SK-MEL-5 (cell line): ENCODE measurements at regions not wholly inside any gene's neighbourhood (a gene's known extent, or its start where the extent isn't known, plus 50 kb on each side); places are given as distances from the start of the nearest gene placed in this dataset.
A peak's percentile ranks its signal among the peaks of the same experiment; 100 is the strongest.
"Not testable (repeated sequence)": the region's sequence is repeated elsewhere in the genome, so short reads cannot be mapped to it uniquely, and the experiment has no call there.

ENCODE experiments used
- DNase-seq: peaks from one replicate; pipeline ENCODE4 v3.0.0-alpha.2; 2016; ENCODE audit warnings: low read depth, low spot score
- in situ Hi-C: cut with HindIII; loops from 2 replicates; pipeline ENCODE4 v1.10.0; 2016; ENCODE audit warnings: low sequenced_read_pairs, high pct_unique_total_duplicates, low pct_unique_long_range_greater_than_20kb

DNA sequence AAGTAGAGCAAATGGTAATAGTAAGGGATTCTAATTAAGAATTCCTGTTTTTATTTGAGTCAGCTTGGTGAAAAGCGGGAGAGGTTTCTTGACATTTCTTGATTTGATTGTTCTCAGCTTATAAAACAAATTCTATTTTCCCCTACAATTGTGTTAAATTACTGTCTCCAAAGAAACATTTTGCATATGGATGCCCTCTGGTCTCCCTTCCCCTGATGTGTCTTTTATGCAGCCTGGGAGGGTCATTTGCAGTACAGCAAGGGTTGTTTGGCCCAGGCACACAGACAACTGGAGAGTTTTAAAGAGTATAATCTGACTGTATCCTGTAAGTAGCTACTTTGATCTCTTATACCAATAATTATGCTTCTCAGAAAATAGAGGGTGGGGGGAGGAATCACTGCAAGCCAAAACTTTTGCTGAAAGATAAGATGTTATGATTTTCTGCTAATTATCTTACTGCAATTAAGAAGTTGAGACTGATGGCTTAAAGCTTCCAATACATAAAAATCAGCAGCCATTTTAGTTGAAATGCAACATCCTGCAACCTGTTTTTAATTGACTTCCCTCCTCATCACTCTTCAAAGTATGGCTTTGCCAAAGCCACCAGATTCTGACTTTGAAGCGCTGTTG is 204.1 kb upstream of the SEMA6A start:
- in situ Hi-C loops = no loop called here
- no peak for DNase-seq

DNA sequence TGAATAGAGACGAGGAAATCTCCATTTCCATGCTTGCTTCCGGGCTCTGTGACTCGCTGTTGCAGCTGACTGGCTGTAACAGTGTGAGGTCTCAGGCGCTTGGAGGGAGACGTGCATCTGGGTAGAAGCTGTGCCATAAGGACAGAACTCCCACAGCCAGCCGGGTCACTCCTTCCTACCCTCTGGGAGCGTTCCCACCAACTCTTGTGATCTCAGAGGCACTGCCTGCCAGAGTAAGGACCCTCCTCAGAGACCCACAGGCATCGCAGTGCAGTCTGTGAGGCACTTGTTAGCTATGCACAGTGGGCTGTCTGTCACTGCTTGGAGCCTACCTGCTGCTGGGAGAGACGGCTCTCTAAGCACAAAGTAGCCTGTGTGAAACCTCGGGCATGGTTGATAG is 203.4 kb upstream of the SEMA6A start:
- in situ Hi-C loops = no loop called here
- no peak for DNase-seq

DNA sequence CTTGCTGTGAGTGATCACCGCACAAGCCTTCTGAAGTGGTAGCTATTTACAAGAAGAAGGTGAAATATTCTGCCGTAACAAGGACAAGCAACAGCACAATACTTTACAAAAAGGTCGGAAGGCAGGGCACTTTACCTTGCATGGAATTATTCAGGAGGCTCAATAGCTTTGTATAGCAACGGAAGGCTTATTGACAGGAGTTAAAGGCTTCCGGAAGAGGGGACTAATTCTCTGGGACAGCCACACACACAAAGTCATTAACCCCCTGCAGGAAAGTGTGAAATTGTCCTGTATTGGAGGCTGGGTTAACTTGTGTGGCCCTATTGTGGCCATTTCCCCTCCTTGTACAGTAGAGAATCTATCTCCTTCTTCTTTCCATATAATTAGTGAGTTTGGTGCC is 199.3 kb upstream of the SEMA6A start:
- in situ Hi-C loops = no loop called here
- no peak for DNase-seq

GRCh38 chr5:116772806-116773205 is 198.2 kb upstream of the SEMA6A start:
- no peak for DNase-seq
- in situ Hi-C loops = no loop called here

DNA sequence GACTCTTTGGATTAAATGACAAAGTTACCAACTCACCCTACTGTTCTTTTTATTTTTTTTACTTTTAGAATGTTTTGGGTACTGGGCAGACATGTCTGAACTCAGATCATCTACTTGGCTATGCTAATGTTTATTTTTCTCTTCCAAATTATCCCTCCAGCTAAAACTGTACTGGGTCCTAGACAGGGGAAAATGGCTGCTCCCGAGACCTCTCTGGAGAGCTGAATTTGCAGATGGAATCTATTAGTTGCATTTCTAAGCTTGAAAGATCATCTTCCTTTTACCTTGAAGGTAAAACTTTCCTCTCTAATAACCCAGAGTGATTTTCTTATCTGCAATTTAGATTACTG is 197.5 kb upstream of the SEMA6A start:
- DNase-seq = no peak
- in situ Hi-C loops = no loop called here

- in situ Hi-C loops = no loop called here
- DNase-seq = peak; percentile 98
Observed at GRCh38 chr5:116771466-116772151, 197.0 kb upstream of the SEMA6A start.

DNA sequence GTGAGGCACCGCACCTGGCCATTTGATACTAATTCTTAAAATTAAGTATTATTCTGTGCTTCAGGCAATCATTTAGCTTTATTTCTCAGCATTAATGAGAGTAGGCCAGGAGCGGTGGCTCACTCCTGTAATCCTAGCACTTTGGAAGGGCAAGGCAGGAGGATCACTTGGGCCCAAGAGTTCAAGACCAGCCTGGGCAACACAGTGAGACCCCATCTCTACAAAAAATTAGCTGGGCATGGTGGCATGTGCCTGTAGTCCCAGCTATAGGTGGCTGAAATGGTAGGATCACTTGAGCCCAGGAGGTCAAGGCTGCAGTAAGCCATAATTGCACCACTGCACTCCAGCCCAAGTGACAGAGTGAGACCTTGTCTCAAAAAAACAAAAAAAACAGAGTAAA is 195.3 kb upstream of the SEMA6A start:
- in situ Hi-C loops, DNase-seq: not testable (repeated sequence)

GRCh38 chr5:116769470-116769869 is 194.8 kb upstream of the SEMA6A start:
- in situ Hi-C loops = no loop called here
- no peak for DNase-seq

DNA sequence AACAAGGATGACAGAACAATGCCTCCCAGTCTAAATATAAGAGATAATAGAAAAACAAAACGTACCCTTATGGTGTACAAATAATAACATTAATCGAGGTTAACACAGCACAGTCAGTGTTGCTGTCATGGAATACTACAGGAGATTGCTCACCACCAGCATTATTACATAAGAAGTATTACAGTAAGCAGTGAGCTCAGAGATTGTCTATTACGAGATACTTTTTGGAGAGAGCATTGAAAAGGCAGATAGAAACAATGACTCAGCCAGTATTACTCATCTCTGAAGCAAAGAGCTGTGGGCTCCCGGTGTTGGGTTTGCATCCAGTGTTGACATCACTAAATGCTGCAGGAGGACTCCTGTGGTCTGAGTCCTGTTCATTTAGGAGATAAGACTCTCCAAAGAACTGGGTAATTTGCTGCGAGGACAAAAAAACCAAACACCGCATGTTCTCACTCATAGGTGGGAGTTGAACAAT is 191.9 kb upstream of the SEMA6A start:
- in situ Hi-C loops = no loop called here
- peak; percentile 61 for DNase-seq

DNA sequence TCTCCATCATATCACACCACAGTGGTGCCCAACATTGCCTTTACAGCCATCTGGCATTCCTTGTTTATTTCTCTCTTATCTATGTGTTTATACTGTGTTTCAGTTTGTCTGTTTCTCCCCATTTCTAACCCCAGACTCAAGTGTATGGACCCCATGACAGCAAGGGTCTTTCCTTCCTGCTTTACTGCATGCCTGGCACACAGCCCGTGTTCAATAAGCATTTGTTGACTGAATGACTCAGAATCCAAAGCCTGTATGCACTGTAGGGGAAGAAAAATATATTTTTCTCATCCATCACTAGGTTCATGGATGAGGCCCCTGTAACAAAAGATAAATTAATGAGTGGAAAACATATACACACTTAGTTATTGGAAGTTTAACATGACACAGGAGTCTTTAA is 190.8 kb upstream of the SEMA6A start:
- DNase-seq = no peak
- in situ Hi-C loops = no loop called here

- DNase-seq = no peak
- in situ Hi-C loops = no loop called here
Observed at GRCh38 chr5:116764941-116765340, 190.3 kb upstream of the SEMA6A start.

DNA sequence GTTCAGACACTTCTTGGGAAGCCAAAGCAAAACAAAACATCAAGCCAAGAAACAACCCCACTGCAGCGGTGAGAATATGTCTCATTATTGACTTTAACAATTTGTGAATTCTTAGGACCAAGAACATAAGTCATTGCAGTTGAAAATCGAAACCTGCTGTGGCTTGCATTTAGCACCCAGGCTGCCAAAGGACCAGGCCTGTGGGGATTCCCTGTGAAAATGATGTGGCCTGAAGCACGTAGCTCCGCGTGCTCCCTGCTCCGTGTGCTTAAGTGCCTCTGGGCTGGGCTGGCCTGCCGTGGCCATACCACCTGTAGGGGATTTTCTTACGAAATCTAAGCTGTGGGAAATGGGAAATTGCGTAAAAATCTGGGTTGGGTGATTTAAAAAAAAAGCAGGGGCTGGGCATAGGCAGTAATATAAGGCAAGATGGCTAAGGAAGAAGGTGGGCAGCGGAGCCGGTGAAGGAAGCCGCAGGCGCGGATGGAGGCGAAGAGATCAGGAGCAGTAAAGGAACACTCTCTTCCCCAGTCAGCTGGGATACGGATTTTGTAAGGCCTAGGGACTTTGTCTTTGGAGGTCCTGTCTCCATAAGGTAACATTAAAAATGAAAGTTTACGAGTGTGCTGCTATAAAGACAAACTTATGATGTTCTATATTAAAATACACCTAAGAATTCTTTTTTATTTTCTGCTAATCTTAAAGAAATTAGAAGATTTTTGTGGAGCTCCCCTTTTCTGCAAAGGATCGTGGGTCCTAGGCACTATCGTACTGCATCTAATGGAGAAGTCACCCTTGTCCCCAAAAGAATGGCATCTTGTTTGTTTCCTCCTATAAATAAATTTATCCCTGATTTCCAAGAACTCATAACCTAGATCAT is 189.6 kb upstream of the SEMA6A start:
- DNase-seq = no peak
- in situ Hi-C loops = no loop called here

GRCh38 chr5:116759860-116760640 is 185.4 kb upstream of the SEMA6A start:
- no peak for DNase-seq

DNA sequence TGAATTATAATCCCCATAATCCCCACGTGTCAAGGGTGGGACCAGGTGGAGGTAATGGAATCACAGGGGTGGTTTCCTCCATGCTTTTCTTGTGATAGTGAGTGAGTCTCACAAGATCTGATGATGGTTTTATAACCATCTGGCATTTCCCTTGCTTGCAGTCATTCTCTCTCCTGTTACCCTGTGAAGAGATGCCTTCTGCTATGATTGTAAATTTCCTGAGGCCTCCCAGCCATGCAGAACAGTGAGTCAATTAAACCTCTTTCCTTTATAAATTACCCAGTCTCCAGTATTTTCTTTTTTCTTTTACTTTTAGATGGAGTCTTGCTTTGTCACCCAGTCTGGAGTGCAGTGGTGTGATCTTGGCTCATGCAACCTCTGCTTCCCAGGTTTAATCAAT is 182.7 kb upstream of the SEMA6A start:
- no peak for DNase-seq
- in situ Hi-C loops = no loop called here

More at GRCh38 chr5:116759860-116760640, 185.4 kb upstream of the SEMA6A start:
- in situ Hi-C loops = no loop called here

GRCh38 chr5:116756531-116756930 is 181.9 kb upstream of the SEMA6A start:
- DNase-seq = no peak
- in situ Hi-C loops = no loop called here

DNA sequence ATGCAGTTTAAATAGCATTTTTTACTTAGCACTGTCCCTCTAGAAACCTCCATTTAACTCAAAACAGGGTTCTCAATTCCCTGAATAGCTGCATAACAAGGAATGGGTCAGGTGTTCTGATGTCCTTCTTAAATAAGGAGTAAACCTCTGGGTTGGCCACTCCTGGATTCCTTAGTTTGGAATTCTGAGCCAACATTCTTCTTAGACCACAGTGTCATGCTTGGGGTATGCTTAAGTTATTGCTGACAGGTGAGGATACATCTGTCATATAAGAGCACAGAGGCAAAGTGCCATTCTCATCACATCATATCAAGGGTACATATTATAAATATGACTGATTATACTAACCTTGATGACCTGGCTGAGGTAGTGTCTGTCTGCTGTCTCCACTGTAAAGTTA is 179.9 kb upstream of the SEMA6A start:
- in situ Hi-C loops = no loop called here
- no peak for DNase-seq

GRCh38 chr5:116751684-116752083 is 177.1 kb upstream of the SEMA6A start:
- DNase-seq = no peak
- in situ Hi-C loops = no loop called here
